Aorta (tissue), 5 donors: ENCODE measurements at regions not wholly inside any gene's neighbourhood (a gene's known extent, or its start where the extent isn't known, plus 50 kb on each side); places are given as distances from the start of the nearest gene placed in this dataset.
A peak's percentile ranks its signal among the peaks of the same experiment; 100 is the strongest.

ENCODE experiments used
- ATAC-seq: fragments of 200-7000 bp; cut with Tn5 transposase; one replicate; pipeline ENCODE4 v1.9.1; 2022; ENCODE audit warnings: moderate library complexity; ENCODE audit not compliant: low FRiP score
- DNase-seq, 2 donors: peaks; one replicate each; pipeline ENCODE4 v3.0.0-alpha.2; 2020
- H3K27ac ChIP-seq, 2 donors: one replicate each; pipeline ENCODE4 v1.5.1; 2013; ENCODE audit warnings: low read length in 2 of 2, mild to moderate bottlenecking in 2 of 2, moderate library complexity in 2 of 2, control low read depth in 1 of 2, inconsistent platforms in 1 of 2, low read depth in 1 of 2
- H3K27me3 ChIP-seq, 2 donors: one replicate each; pipeline ENCODE4 v1.6.1; 2013; ENCODE audit warnings: control low read depth in 1 of 2, low read length in 1 of 2, mild to moderate bottlenecking in 1 of 2, moderate library complexity in 1 of 2; ENCODE audit not compliant: insufficient read depth in 2 of 2, control insufficient read depth in 1 of 2
- H3K36me3 ChIP-seq, 2 donors: one replicate each; pipeline ENCODE4 v1.6.1; 2013; ENCODE audit warnings: control low read depth in 1 of 2, low read length in 1 of 2, mild to moderate bottlenecking in 1 of 2; ENCODE audit not compliant: insufficient read depth in 2 of 2, control insufficient read depth in 1 of 2
- H3K4me1 ChIP-seq, 2 donors: one replicate each; pipeline ENCODE4 v1.6.1; 2013; ENCODE audit warnings: low read length in 2 of 2, control low read depth in 1 of 2, mild to moderate bottlenecking in 1 of 2, moderate library complexity in 1 of 2; ENCODE audit not compliant: insufficient read depth in 2 of 2, control insufficient read depth in 1 of 2
- H3K4me3 ChIP-seq, 2 donors: one replicate each; pipeline ENCODE4 v1.5.1; 2013; ENCODE audit warnings: low read length in 2 of 2, control low read depth in 1 of 2, mild to moderate bottlenecking in 1 of 2
- H3K9me3 ChIP-seq: one replicate; pipeline ENCODE4 v1.6.1; 2013; ENCODE audit warnings: mild to moderate bottlenecking, low read length; ENCODE audit not compliant: control insufficient read depth
- WGBS, 2 donors: extraction: QIAGEN DNeasy Blood & Tissue Kit; methylation state at CpG; one replicate each; pipeline ENCODE4 v1.1.7; 2013; 5-methylcytosine and 5-hydroxymethylcytosine counted together
- intact Hi-C, 2 donors: fragments of 100-400 bp; cut with DNase I; formaldehyde crosslinking; loops; one replicate each; pipeline versions ENCODE4 v1.14.2 to v1.15.0; 2022
- donor health status: healthy with polysubstance abuse.
- donor health status: Bipolar disorder and iron deficiency.
- donor health status: DM: no; HTN: no; CAD: no.
- donor health status: DM: no; HTN: no; CAD: no.
- donor health status: DM: yes; HTN: yes; CAD: no.

- Histone ChIP-seq H3K4me1 (no peaks in the 10 kb centered on the region), H3K36me3 (no peaks in the 10 kb centered on the region), H3K9me3 (no peaks in the 10 kb centered on the region), H3K27ac (no peak overlapping the region), H3K4me3 (no peak overlapping the region), H3K27me3 (no peaks in the 10 kb centered on the region)
- 94 to 100% methylated on average over 18 to 37 of the region's 37 CpGs for WGBS, 2 donors
- ATAC-seq (peak; percentile 56), DNase-seq (no peak)
- intact Hi-C loops = no loop called here
Measured at GRCh38 chr4:71120831-71121524, 127.5 kb downstream of the DCK start.

GRCh38 chr4:71123951-71124350 is 130.5 kb downstream of the DCK start:
- H3K36me3 ChIP-seq = no peaks in the 10 kb centered on the region
- WGBS, 2 donors = 93 to 96% methylated on average over 4 of the region's 4 CpGs
- H3K27ac ChIP-seq = no peak overlapping the region
- no peaks in the 10 kb centered on the region for H3K9me3 ChIP-seq
- no peak for DNase-seq
- no peaks in the 10 kb centered on the region for H3K4me1 ChIP-seq
- no peaks in the 10 kb centered on the region for H3K27me3 ChIP-seq
- H3K4me3 ChIP-seq = no peak overlapping the region
- no peak for ATAC-seq
- intact Hi-C loops = no loop called here

GRCh38 chr4:71125137-71125536 is 131.7 kb downstream of the DCK start:
- no peak overlapping the region for H3K4me3 ChIP-seq
- DNase-seq (no peak), ATAC-seq (no peak)
- H3K4me1 ChIP-seq = no peaks in the 10 kb centered on the region
- no peaks in the 10 kb centered on the region for H3K27me3 ChIP-seq
- 65 to 82% methylated on average over 4 of the region's 4 CpGs for WGBS, 2 donors
- H3K9me3 ChIP-seq = no peaks in the 10 kb centered on the region
- H3K27ac ChIP-seq = no peak overlapping the region
- no peaks in the 10 kb centered on the region for H3K36me3 ChIP-seq
- intact Hi-C loops = no loop called here

GRCh38 chr4:71126719-71127118 is 133.3 kb downstream of the DCK start:
- DNase-seq = no peak
- Histone ChIP-seq H3K36me3 (no peaks in the 10 kb centered on the region), H3K27ac (no peak overlapping the region), H3K27me3 (no peaks in the 10 kb centered on the region), H3K9me3 (no peaks in the 10 kb centered on the region), H3K4me1 (no peaks in the 10 kb centered on the region), H3K4me3 (no peak overlapping the region)
- no peak for ATAC-seq
- 44 to 95% methylated on average over 1 of the region's 1 CpG for WGBS, 2 donors
- intact Hi-C loops = no loop called here

- intact Hi-C loops = no loop called here
- no peaks in the 10 kb centered on the region for H3K9me3 ChIP-seq
- DNase-seq = no peak
- 42% methylated on average over 9 of the region's 9 CpGs for WGBS, 2 donors
- no peak overlapping the region for H3K4me3 ChIP-seq
- H3K27me3 ChIP-seq = no peaks in the 10 kb centered on the region
- no peak overlapping the region for H3K27ac ChIP-seq
- ATAC-seq = no peak
- H3K36me3 ChIP-seq = no peaks in the 10 kb centered on the region
- no peaks in the 10 kb centered on the region for H3K4me1 ChIP-seq
Measured at GRCh38 chr4:71130827-71131603, 137.6 kb downstream of the DCK start.

GRCh38 chr4:71132486-71132885 is 139.0 kb downstream of the DCK start:
- DNase-seq (no peak), ATAC-seq (no peak)
- H3K4me3 ChIP-seq = no peak overlapping the region
- no peaks in the 10 kb centered on the region for H3K4me1 ChIP-seq
- H3K36me3 ChIP-seq = no peaks in the 10 kb centered on the region
- H3K27me3 ChIP-seq = no peaks in the 10 kb centered on the region
- no peaks in the 10 kb centered on the region for H3K9me3 ChIP-seq
- intact Hi-C loops = no loop called here
- H3K27ac ChIP-seq = no peak overlapping the region

- no peak overlapping the region for H3K27ac ChIP-seq
- no peak for DNase-seq
- H3K4me3 ChIP-seq = no peak overlapping the region
- WGBS, 2 donors = 72 to 77% methylated on average over 6 of the region's 6 CpGs
- no peaks in the 10 kb centered on the region for H3K4me1 ChIP-seq
- ATAC-seq = no peak
- no peaks in the 10 kb centered on the region for H3K36me3 ChIP-seq
- no peaks in the 10 kb centered on the region for H3K9me3 ChIP-seq
- intact Hi-C loops = no loop called here
- H3K27me3 ChIP-seq = no peaks in the 10 kb centered on the region
Measured at GRCh38 chr4:71133491-71133890, 140.0 kb downstream of the DCK start.

- 95 to 96% methylated on average over 1 of the region's 1 CpG for WGBS, 2 donors
- H3K36me3 ChIP-seq = no peaks in the 10 kb centered on the region
- no peaks in the 10 kb centered on the region for H3K9me3 ChIP-seq
- intact Hi-C loops = no loop called here
- DNase-seq = no peak
- H3K27ac ChIP-seq = no peak overlapping the region
- ATAC-seq = no peak
- H3K4me1 ChIP-seq = no peaks in the 10 kb centered on the region
- H3K4me3 ChIP-seq = no peak overlapping the region
- H3K27me3 ChIP-seq = no peaks in the 10 kb centered on the region
Measured at GRCh38 chr4:71136071-71136470, 142.6 kb downstream of the DCK start.

- 59 to 65% methylated on average over 4 of the region's 4 CpGs for WGBS, 2 donors
- Histone ChIP-seq H3K27ac (no peak overlapping the region), H3K4me1 (no peaks in the 10 kb centered on the region), H3K36me3 (no peaks in the 10 kb centered on the region), H3K4me3 (no peak overlapping the region), H3K9me3 (no peaks in the 10 kb centered on the region), H3K27me3 (no peaks in the 10 kb centered on the region)
- ATAC-seq = no peak
- intact Hi-C loops = no loop called here
- no peak for DNase-seq
Measured at GRCh38 chr4:71138007-71138615, 144.7 kb downstream of the DCK start.
